Kidney (tissue), 13 donors: ENCODE measurements at regions not wholly inside any gene's neighbourhood (a gene's known extent, or its start where the extent isn't known, plus 50 kb on each side); places are given as distances from the start of the nearest gene placed in this dataset.
A peak's percentile ranks its signal among the peaks of the same experiment; 100 is the strongest.

Experiments
- DNase-seq, 5 donors: peaks; one replicate each; pipeline ENCODE4 v3.0.0-alpha.2; 2013 to 2020
- FAIRE-seq: peaks from 2 replicates; lab custom pipeline; 2012; peaks lifted over from hg19 to GRCh38; lab: Jason Lieb, UNC
- H3K27ac ChIP-seq, 2 donors: one replicate each; pipeline ENCODE4 v1.7.0; 2013; ENCODE audit warnings: low read depth in 2 of 2, low read length in 2 of 2, inconsistent platforms in 1 of 2
- H3K27me3 ChIP-seq: one replicate; pipeline ENCODE4 v1.7.1; 2013; ENCODE audit warnings: low read length, inconsistent platforms; ENCODE audit not compliant: control insufficient read depth, insufficient read depth
- H3K36me3 ChIP-seq, 3 donors: one replicate each; pipeline versions ENCODE4 v1.7.0 to v1.7.1; 2013; ENCODE audit warnings: low read length in 3 of 3, control low read depth in 1 of 3, inconsistent platforms in 1 of 3; ENCODE audit not compliant: insufficient read depth in 3 of 3, control insufficient read depth in 2 of 3
- H3K4me1 ChIP-seq, 3 donors: one replicate each; pipeline versions ENCODE4 v1.7.0 to v1.7.1; 2013; ENCODE audit warnings: low read length in 3 of 3, inconsistent platforms in 1 of 3, low read depth in 1 of 3; ENCODE audit not compliant: control insufficient read depth in 2 of 3, insufficient read depth in 2 of 3
- H3K4me3 ChIP-seq, 3 donors: one replicate each; pipeline versions ENCODE4 v1.7.0 to v1.8.1; 2013; ENCODE audit warnings: low read length in 3 of 3, control low read depth in 1 of 3, inconsistent platforms in 1 of 3
- H3K9ac ChIP-seq, 3 donors: one replicate each; pipeline versions ENCODE4 v1.7.0 to v1.7.1; 2013; ENCODE audit warnings: low read length in 3 of 3, control low read depth in 1 of 3, inconsistent platforms in 1 of 3
- H3K9me3 ChIP-seq, 3 donors: one replicate each; pipeline versions ENCODE4 v1.7.0 to v1.7.1; 2013; ENCODE audit warnings: low read length in 3 of 3, control low read depth in 1 of 3, inconsistent platforms in 1 of 3; ENCODE audit not compliant: control insufficient read depth in 2 of 3, insufficient read depth in 1 of 3
- CTCF ChIP-seq: IDR thresholded peaks from 3 replicates; pipeline ENCODE4 v1.5.1; 2012; ENCODE audit warnings: mild to moderate bottlenecking, moderate library complexity, borderline replicate concordance; ENCODE audit not compliant: insufficient read depth; ENCODE audit errors: extremely low read depth
- intact Hi-C: fragments of 100-400 bp; cut with DNase I; formaldehyde crosslinking; loops from one replicate; pipeline ENCODE4 v1.11.1; 2022
- donor health status: control.
- donor health status: control.
- donor health status: control.
- donor health status: control.
- donor health status: control.
- donor health status: DM: yes; HTN: yes; CAD: no.
- donor health status: Normal renal cell carcinoma (clear cell type).

- Histone ChIP-seq H3K27ac (no peak overlapping the region), H3K4me1 (no peaks in the 10 kb centered on the region), H3K36me3 (no peaks in the 10 kb centered on the region), H3K27me3 (no peaks in the 10 kb centered on the region), H3K9me3 (peaks cover 0 to 6% (median 0%) of the 10 kb centered on the region in 3 donors), H3K9ac (no peak overlapping the region), H3K4me3 (no peak overlapping the region)
- intact Hi-C loops: no loop called here
- TF ChIP-seq CTCF: no peak
- FAIRE-seq (no peak), DNase-seq (no peak)
These were observed 115.0 kb upstream of the CCDC85A start for GRCh38 chr2:56068746-56069145.

GRCh38 chr2:56077359-56077915 lies 106.4 kb upstream of the CCDC85A start:
- no peak for FAIRE-seq

GRCh38 chr2:56082665-56083064 lies 101.1 kb upstream of the CCDC85A start:
- Histone ChIP-seq H3K9me3 (no peaks in the 10 kb centered on the region), H3K9ac (no peak overlapping the region), H3K27me3 (no peaks in the 10 kb centered on the region), H3K36me3 (no peaks in the 10 kb centered on the region), H3K4me1 (no peaks in the 10 kb centered on the region), H3K27ac (no peak overlapping the region), H3K4me3 (no peak overlapping the region)
- DNase-seq (no peak), FAIRE-seq (no peak)
- TF ChIP-seq CTCF: no peak
- intact Hi-C loops: no loop called here

More at GRCh38 chr2:56077359-56077915, 106.4 kb upstream of the CCDC85A start:
- no peaks in the 10 kb centered on the region for H3K4me1 ChIP-seq
- intact Hi-C loops: no loop called here
- DNase-seq: peak in 4 of 5 donors; percentile 28 to 50 (median 32)
- no peaks in the 10 kb centered on the region for H3K36me3 ChIP-seq
- no peaks in the 10 kb centered on the region for H3K27me3 ChIP-seq
- no peak overlapping the region for H3K27ac ChIP-seq
- H3K9ac ChIP-seq: no peak overlapping the region
- peak; percentile 34 for TF ChIP-seq CTCF
- no peaks in the 10 kb centered on the region for H3K9me3 ChIP-seq
- no peak overlapping the region for H3K4me3 ChIP-seq
